Lung (tissue), 11 donors: ENCODE measurements at regions not wholly inside any gene's neighbourhood (a gene's known extent, or its start where the extent isn't known, plus 50 kb on each side); places are given as distances from the start of the nearest gene placed in this dataset.
A peak's percentile ranks its signal among the peaks of the same experiment; 100 is the strongest.
"Not testable (repeated sequence)": the region's sequence is repeated elsewhere in the genome, so short reads cannot be mapped to it uniquely, and the experiment has no call there.

Experiments used
- ATAC-seq: fragments of 200-7000 bp; cut with Tn5 transposase; one replicate; pipeline ENCODE4 v1.9.1; 2020; ENCODE audit warnings: moderate number of reproducible peaks; ENCODE audit not compliant: insufficient read depth, low FRiP score
- DNase-seq, 3 donors: peaks; one replicate each; pipeline ENCODE4 v3.0.0-alpha.2; 2013 to 2017
- H3K27ac ChIP-seq, 2 donors: one replicate each; pipeline ENCODE4 v1.5.1; 2013; ENCODE audit warnings: mild to moderate bottlenecking in 2 of 2, moderate library complexity in 2 of 2, control low read depth in 1 of 2, inconsistent platforms in 1 of 2, low read depth in 1 of 2, low read length in 1 of 2
- H3K27me3 ChIP-seq, 3 donors: one replicate each; pipeline ENCODE4 v1.5.1; 2013; ENCODE audit warnings: low read length in 2 of 3; ENCODE audit not compliant: control insufficient read depth in 3 of 3, insufficient read depth in 3 of 3
- H3K36me3 ChIP-seq, 4 donors: one replicate each; pipeline ENCODE4 v1.5.1; 2013; ENCODE audit warnings: low read length in 4 of 4, mild to moderate bottlenecking in 1 of 4, moderate library complexity in 1 of 4; ENCODE audit not compliant: control insufficient read depth in 4 of 4, insufficient read depth in 4 of 4
- H3K4me1 ChIP-seq, 5 donors: one replicate each; pipeline ENCODE4 v1.5.1; 2013; ENCODE audit warnings: low read length in 5 of 5, mild to moderate bottlenecking in 2 of 5, moderate library complexity in 1 of 5; ENCODE audit not compliant: control insufficient read depth in 5 of 5, insufficient read depth in 5 of 5
- H3K4me3 ChIP-seq: one replicate; pipeline ENCODE4 v1.5.1; 2013; ENCODE audit warnings: mild to moderate bottlenecking, control low read depth, moderate library complexity
- H3K9ac ChIP-seq, 2 donors: one replicate each; pipeline ENCODE4 v1.5.1; 2013; ENCODE audit warnings: low read length in 2 of 2, control low read depth in 1 of 2; ENCODE audit not compliant: insufficient read depth in 1 of 2
- H3K9me3 ChIP-seq, 4 donors: one replicate each; pipeline ENCODE4 v1.5.1; 2013; ENCODE audit warnings: low read length in 3 of 4, mild to moderate bottlenecking in 1 of 4, moderate library complexity in 1 of 4; ENCODE audit not compliant: control insufficient read depth in 4 of 4, insufficient read depth in 3 of 4
- CTCF ChIP-seq: IDR thresholded peaks from 2 replicates; pipeline ENCODE4 v1.5.1; 2012; ENCODE audit warnings: mild to moderate bottlenecking; ENCODE audit errors: control extremely low read depth, extremely low read depth
- WGBS, 2 donors: extraction: QIAGEN DNeasy Blood & Tissue Kit; methylation state at CpG; one replicate each; pipeline ENCODE4 v1.1.7; 2013; 5-methylcytosine and 5-hydroxymethylcytosine counted together
- donor health status: control.
- donor health status: control.
- donor health status: Bipolar disorder and iron deficiency.
- donor health status: healthy.
- donor health status: DM: yes; HTN: yes; CAD: no.

- TF ChIP-seq CTCF = peak; percentile 54
- Histone ChIP-seq H3K4me1 (no peaks in the 10 kb centered on the region), H3K27ac (no peak overlapping the region), H3K4me3 (no peak overlapping the region), H3K9ac (no peak overlapping the region), H3K36me3 (no peaks in the 10 kb centered on the region), H3K27me3 (peaks cover 0 to 30% (median 29%) of the 10 kb centered on the region in 3 donors), H3K9me3 (no peaks in the 10 kb centered on the region)
- DNase-seq = peak; percentile 52 to 72 (median 58)
- 15 to 28% methylated on average over 2 of the region's 2 CpGs for WGBS, 2 donors
- ATAC-seq = peak; percentile 59
These were observed 69.2 kb upstream of the PNPLA4 start for GRCh38 chrX:7996414-7996813.

GRCh38 chrX:7993873-7994272 lies 66.7 kb upstream of the PNPLA4 start:
- no peaks in the 10 kb centered on the region for H3K36me3 ChIP-seq

GRCh38 chrX:7988013-7988759 lies 61.0 kb upstream of the PNPLA4 start:
- H3K36me3 ChIP-seq, H3K4me1 ChIP-seq, DNase-seq, H3K9me3 ChIP-seq, ATAC-seq, H3K9ac ChIP-seq, H3K27ac ChIP-seq, H3K4me3 ChIP-seq: not testable (repeated sequence)
- H3K27me3 ChIP-seq = peaks cover 0 to 33% (median 29%) of the 10 kb centered on the region in 3 donors
- 76 to 77% methylated on average over 6 of the region's 6 CpGs for WGBS, 2 donors

More at GRCh38 chrX:7993873-7994272, 66.7 kb upstream of the PNPLA4 start:
- no peak for ATAC-seq
- no peak for TF ChIP-seq CTCF
- Histone ChIP-seq H3K4me1 (no peaks in the 10 kb centered on the region), H3K9ac (no peak overlapping the region), H3K27ac (no peak overlapping the region), H3K9me3 (peaks cover 0 to 4% (median 0%) of the 10 kb centered on the region in 4 donors), H3K4me3 (no peak overlapping the region), H3K27me3 (peaks cover 0 to 26% (median 17%) of the 10 kb centered on the region in 3 donors)
- WGBS, 2 donors = 59 to 67% methylated on average over 4 of the region's 4 CpGs
- no peak for DNase-seq

GRCh38 chrX:7987160-7988012 lies 60.2 kb upstream of the PNPLA4 start:
- H3K27me3 ChIP-seq = peaks cover 0 to 34% (median 33%) of the 10 kb centered on the region in 3 donors
- H3K36me3 ChIP-seq = no peaks in the 10 kb centered on the region
- peaks cover 0 to 4% (median 0%) of the 10 kb centered on the region in 4 donors for H3K9me3 ChIP-seq
- H3K9ac ChIP-seq = no peak overlapping the region
- DNase-seq = no peak
- TF ChIP-seq CTCF = no peak
- H3K27ac ChIP-seq = no peak overlapping the region
- H3K4me1 ChIP-seq = no peaks in the 10 kb centered on the region
- no peak overlapping the region for H3K4me3 ChIP-seq
- WGBS, 2 donors = 24 to 61% methylated on average over 6 of the region's 6 CpGs
- no peak for ATAC-seq

GRCh38 chrX:7986738-7987137 lies 59.5 kb upstream of the PNPLA4 start:
- peaks cover 0 to 37% (median 32%) of the 10 kb centered on the region in 3 donors for H3K27me3 ChIP-seq
- not testable (repeated sequence) for H3K4me3 ChIP-seq, H3K4me1 ChIP-seq, ATAC-seq, H3K36me3 ChIP-seq, H3K9me3 ChIP-seq, H3K27ac ChIP-seq, H3K9ac ChIP-seq, DNase-seq
- WGBS, 2 donors = 51 to 85% methylated on average over 8 of the region's 9 CpGs
